Parathyroid adenoma (tissue), 2 donors: ENCODE measurements at regions not wholly inside any gene's neighbourhood (a gene's known extent, or its start where the extent isn't known, plus 50 kb on each side); places are given as distances from the start of the nearest gene placed in this dataset.

Experiments
- H2AFZ ChIP-seq: fragments of 300-600 bp; sonication (generic); one replicate; pipeline ENCODE4 v1.7.0; 2017; ENCODE audit warnings: antibody characterized with exemption, mild to moderate bottlenecking
- H3K27ac ChIP-seq: fragments of 300-600 bp; sonication (generic); one replicate; pipeline ENCODE4 v1.7.0; 2017
- H3K27me3 ChIP-seq: fragments of 300-600 bp; sonication (generic); one replicate; pipeline ENCODE4 v1.7.0; 2017; ENCODE audit warnings: low read length; ENCODE audit not compliant: control insufficient read depth, insufficient read depth
- H3K36me3 ChIP-seq: fragments of 300-600 bp; sonication (generic); one replicate; pipeline ENCODE4 v1.7.0; 2017; ENCODE audit warnings: low read length; ENCODE audit not compliant: control insufficient read depth, insufficient read depth
- H3K4me1 ChIP-seq: fragments of 300-600 bp; sonication (generic); one replicate; pipeline ENCODE4 v1.7.0; 2017; ENCODE audit warnings: control low read depth
- H3K4me2 ChIP-seq: fragments of 300-600 bp; sonication (generic); one replicate; pipeline ENCODE4 v1.7.0; 2017; ENCODE audit warnings: low read length
- H3K4me3 ChIP-seq: fragments of 300-600 bp; sonication (generic); one replicate; pipeline ENCODE4 v1.7.0; 2017; ENCODE audit warnings: low read depth, low read length
- H3K79me2 ChIP-seq: fragments of 300-600 bp; sonication (generic); one replicate; pipeline ENCODE4 v1.7.0; 2017; ENCODE audit warnings: control low read depth
- H3K9ac ChIP-seq: fragments of 300-600 bp; sonication (generic); one replicate; pipeline ENCODE4 v1.7.0; 2017; ENCODE audit warnings: mild to moderate bottlenecking
- H3K9me3 ChIP-seq: fragments of 300-600 bp; sonication (generic); one replicate; pipeline ENCODE4 v1.7.0; 2017; ENCODE audit warnings: low read length; ENCODE audit not compliant: control insufficient read depth
- TF ChIP-seq, protein P1 (sequence below): fragments of 300-600 bp; sonication (generic); IDR thresholded peaks from one replicate; pipeline ENCODE4 v1.7.0; 2017; ENCODE audit warnings: antibody characterized with exemption, mild to moderate bottlenecking
- donor health status: primary hyperparathyroidism.

DNA sequence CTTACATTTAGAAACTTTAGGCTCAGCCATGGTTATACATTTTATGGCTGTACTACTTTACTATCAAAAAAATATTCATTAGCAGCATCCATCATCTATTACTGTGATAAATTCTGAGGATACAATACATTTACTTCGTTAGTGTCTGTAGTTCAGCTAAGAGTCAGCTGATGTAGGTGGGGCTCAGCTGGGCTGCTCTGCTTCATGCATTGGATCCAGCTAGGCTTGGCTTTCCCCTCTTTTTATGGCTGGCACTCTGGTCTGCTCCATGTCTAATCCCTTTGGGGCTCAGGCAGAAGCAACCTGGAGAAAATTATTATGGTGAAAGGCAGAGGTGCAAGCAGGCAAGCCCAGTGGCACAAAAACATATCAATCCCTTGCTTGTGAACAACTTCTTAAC, 930.1 kb upstream of the NR2F2 start:
- Histone ChIP-seq H3K27ac (no peak overlapping the region), H3K4me3 (no peak overlapping the region), H3K4me2 (no peak overlapping the region), H3K9me3 (no peaks in the 10 kb centered on the region), H3K4me1 (no peaks in the 10 kb centered on the region), H3K9ac (no peak overlapping the region), H3K79me2 (no peaks in the 10 kb centered on the region), H2AFZ (no peak overlapping the region), H3K36me3 (no peaks in the 10 kb centered on the region), H3K27me3 (no peaks in the 10 kb centered on the region)
- TF ChIP-seq, protein P1, sequence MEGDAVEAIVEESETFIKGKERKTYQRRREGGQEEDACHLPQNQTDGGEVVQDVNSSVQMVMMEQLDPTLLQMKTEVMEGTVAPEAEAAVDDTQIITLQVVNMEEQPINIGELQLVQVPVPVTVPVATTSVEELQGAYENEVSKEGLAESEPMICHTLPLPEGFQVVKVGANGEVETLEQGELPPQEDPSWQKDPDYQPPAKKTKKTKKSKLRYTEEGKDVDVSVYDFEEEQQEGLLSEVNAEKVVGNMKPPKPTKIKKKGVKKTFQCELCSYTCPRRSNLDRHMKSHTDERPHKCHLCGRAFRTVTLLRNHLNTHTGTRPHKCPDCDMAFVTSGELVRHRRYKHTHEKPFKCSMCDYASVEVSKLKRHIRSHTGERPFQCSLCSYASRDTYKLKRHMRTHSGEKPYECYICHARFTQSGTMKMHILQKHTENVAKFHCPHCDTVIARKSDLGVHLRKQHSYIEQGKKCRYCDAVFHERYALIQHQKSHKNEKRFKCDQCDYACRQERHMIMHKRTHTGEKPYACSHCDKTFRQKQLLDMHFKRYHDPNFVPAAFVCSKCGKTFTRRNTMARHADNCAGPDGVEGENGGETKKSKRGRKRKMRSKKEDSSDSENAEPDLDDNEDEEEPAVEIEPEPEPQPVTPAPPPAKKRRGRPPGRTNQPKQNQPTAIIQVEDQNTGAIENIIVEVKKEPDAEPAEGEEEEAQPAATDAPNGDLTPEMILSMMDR = no peak

DNA sequence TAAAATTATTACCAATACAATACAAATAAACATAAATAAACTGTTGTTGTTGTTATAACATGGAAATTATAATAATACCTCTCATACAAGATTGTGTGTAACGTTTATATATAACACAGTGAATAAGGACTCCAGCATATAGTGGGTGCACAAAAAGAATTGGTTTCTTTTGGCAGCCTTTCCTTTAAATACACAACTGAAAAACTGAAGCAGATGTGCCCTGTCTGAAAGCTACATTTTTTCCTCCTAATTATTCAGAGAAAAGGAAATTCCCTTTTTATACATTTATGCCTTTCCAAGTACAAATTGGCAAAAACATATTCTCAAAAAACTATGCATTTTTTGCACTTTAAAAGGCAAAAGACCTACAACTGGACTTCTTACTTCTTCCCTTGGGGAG, 928.9 kb upstream of the NR2F2 start:
- Histone ChIP-seq H3K27me3 (no peaks in the 10 kb centered on the region), H2AFZ (no peak overlapping the region), H3K4me2 (no peak overlapping the region), H3K9ac (no peak overlapping the region), H3K4me3 (no peak overlapping the region), H3K9me3 (no peaks in the 10 kb centered on the region), H3K36me3 (no peaks in the 10 kb centered on the region), H3K4me1 (no peaks in the 10 kb centered on the region), H3K79me2 (no peaks in the 10 kb centered on the region), H3K27ac (no peak overlapping the region)
- TF ChIP-seq, protein P1 = no peak

DNA sequence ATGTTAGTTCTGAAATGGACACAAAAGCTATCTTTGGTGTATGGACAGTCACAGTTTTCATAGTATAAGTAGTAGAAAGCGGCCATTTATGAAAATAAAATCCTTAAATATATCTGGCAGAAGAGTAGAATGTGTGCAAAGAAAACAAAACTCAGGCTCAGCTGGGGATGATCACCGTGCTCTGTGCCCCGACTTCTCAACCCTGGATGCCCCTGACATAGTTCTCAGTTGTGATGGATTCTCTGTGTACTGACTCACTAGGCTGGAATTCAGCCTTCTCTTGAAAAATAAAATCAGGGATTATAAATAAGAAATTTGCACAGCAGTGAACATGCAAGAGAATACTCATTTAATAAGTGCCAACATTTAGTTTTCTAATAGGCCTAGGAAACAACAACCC, 925.1 kb upstream of the NR2F2 start:
- H3K27me3 ChIP-seq = no peaks in the 10 kb centered on the region
- TF ChIP-seq, protein P1 = no peak
- H3K4me2 ChIP-seq = no peak overlapping the region
- no peak overlapping the region for H3K4me3 ChIP-seq
- no peaks in the 10 kb centered on the region for H3K9me3 ChIP-seq
- H3K79me2 ChIP-seq = no peaks in the 10 kb centered on the region
- H3K4me1 ChIP-seq = no peaks in the 10 kb centered on the region
- H3K9ac ChIP-seq = no peak overlapping the region
- no peaks in the 10 kb centered on the region for H3K36me3 ChIP-seq
- no peak overlapping the region for H2AFZ ChIP-seq
- H3K27ac ChIP-seq = no peak overlapping the region

DNA sequence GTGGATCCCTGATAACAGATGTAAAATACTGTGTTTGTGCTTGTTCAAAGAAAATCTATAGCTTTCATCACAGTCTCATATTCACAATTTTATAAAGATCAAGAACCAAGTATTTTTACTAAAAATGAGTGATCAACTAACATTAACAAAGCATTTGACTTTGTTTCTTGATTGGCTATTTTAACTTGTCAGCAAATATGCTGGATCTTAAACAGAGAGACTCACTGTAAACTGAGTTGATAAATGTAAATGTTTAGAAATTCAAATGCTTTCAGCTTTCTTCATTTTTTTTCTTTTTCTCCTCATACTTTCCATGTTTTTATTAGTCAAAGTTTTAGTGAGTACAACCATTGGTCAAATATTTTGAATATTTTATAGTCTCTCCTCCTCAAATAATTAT, 923.0 kb upstream of the NR2F2 start:
- Histone ChIP-seq H3K9ac (no peak overlapping the region), H3K4me3 (no peak overlapping the region), H3K9me3 (no peaks in the 10 kb centered on the region), H3K27me3 (no peaks in the 10 kb centered on the region), H3K4me2 (no peak overlapping the region), H3K79me2 (no peaks in the 10 kb centered on the region), H3K4me1 (no peaks in the 10 kb centered on the region), H2AFZ (no peak overlapping the region), H3K36me3 (no peaks in the 10 kb centered on the region), H3K27ac (no peak overlapping the region)
- TF ChIP-seq, protein P1 = no peak

DNA sequence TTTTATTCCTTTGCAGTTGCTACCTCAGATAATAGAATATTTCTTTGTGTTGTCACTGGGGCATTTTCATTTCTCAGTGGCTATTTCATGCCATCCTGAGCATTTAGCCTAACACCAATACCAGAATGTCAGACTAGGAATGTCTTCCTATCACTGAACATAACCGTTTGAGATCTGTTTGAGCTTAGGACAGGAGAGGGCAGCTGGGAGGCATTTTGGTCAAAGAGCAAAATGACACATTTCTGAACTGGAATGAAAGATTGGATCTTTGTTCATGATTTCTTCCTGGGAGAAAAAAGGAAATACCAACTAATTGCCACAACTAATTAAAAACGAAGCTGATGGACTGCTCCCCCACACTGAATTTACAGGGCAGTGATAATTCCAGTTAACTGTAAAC, 921.3 kb upstream of the NR2F2 start:
- Histone ChIP-seq H3K4me3 (no peak overlapping the region), H2AFZ (no peak overlapping the region), H3K27me3 (no peaks in the 10 kb centered on the region), H3K4me2 (no peak overlapping the region), H3K27ac (no peak overlapping the region), H3K36me3 (no peaks in the 10 kb centered on the region), H3K9me3 (no peaks in the 10 kb centered on the region), H3K4me1 (no peaks in the 10 kb centered on the region), H3K9ac (no peak overlapping the region), H3K79me2 (no peaks in the 10 kb centered on the region)
- TF ChIP-seq, protein P1 = no peak
